Astrocyte (in vitro differentiated cells and primary cell): ENCODE measurements at regions not wholly inside any gene's neighbourhood (a gene's known extent, or its start where the extent isn't known, plus 50 kb on each side); places are given as distances from the start of the nearest gene placed in this dataset.

Source experiments
- CTCF ChIP-seq: IDR thresholded peaks from 2 replicates; pipeline ENCODE4 v1.5.1; 2011; ENCODE audit warnings: low read depth, mild to moderate bottlenecking, inconsistent platforms, low read length, moderate library complexity; ENCODE audit not compliant: insufficient read depth
- EZH2 ChIP-seq: IDR thresholded peaks from 2 replicates; pipeline ENCODE4 v1.6.1; 2012; ENCODE audit warnings: mild to moderate bottlenecking, low read length, inconsistent platforms; ENCODE audit not compliant: insufficient read depth

GRCh38 chr4:138088449-138089208 is 153.5 kb downstream of the SLC7A11 start:
- TF ChIP-seq CTCF (no peak), EZH2 (no peak)
